BLaER1 (cell line): ENCODE measurements at regions not wholly inside any gene's neighbourhood (a gene's known extent, or its start where the extent isn't known, plus 50 kb on each side); places are given as distances from the start of the nearest gene placed in this dataset.

Experiments
- H3K27ac ChIP-seq: shearing (Covaris generic); formaldehyde crosslinking; 2 replicates; pipeline ENCODE4 v1.8.1; 2022
- H3K27me3 ChIP-seq: shearing (Covaris generic); formaldehyde crosslinking; 2 replicates; pipeline ENCODE4 v1.8.1; 2022
- H3K36me3 ChIP-seq: shearing (Covaris generic); formaldehyde crosslinking; 2 replicates; pipeline ENCODE4 v1.8.1; 2022
- H3K4me1 ChIP-seq: shearing (Covaris generic); formaldehyde crosslinking; 2 replicates; pipeline ENCODE4 v1.8.1; 2022
- H3K4me2 ChIP-seq: shearing (Covaris generic); formaldehyde crosslinking; 2 replicates; pipeline ENCODE4 v1.8.1; 2022
- H3K4me3 ChIP-seq: shearing (Covaris generic); formaldehyde crosslinking; 2 replicates; pipeline ENCODE4 v1.8.1; 2022
- H3K9ac ChIP-seq: shearing (Covaris generic); formaldehyde crosslinking; 2 replicates; pipeline ENCODE4 v1.8.1; 2022
- H3K9me3 ChIP-seq: shearing (Covaris generic); formaldehyde crosslinking; 2 replicates; pipeline ENCODE4 v1.8.1; 2022
- H4K20me1 ChIP-seq: shearing (Covaris generic); formaldehyde crosslinking; 2 replicates; pipeline ENCODE4 v1.8.1; 2022
- Cebpa-rat ChIP-seq: shearing (Covaris generic); IDR thresholded peaks from 2 replicates; pipeline ENCODE4 v1.8.1; 2022

DNA sequence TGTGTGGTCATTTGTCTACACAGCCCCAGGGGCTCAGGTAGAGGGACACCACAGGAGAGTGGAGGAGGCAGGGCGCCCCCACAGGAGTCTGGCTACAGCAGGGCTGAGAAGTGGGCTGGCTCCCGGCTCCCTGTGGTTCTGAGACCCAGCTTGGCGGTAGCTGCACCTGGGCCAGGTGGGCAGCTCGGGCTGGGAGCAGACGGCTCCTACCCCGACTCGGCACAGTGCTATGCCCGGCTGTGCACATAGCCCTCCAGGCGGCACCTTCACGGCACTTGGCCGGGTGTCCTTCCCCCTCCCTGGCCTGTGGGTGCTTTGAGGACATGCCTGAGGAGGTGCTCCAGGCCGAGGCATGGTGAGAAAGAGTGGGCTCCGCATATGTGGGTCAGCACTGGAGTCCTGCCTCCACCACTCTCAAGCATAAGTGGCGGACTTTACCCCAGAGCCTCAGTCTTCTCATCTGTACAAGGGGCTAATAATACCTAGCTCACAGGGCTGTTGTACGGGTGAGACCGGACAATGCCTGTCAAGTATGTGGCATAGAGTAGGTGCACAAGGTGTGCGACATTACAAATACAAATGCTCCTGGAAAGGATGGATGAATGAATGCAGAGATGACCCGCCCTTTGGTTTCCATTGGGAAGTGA, 50.1 kb upstream of the JPH3 start:
- Histone ChIP-seq H4K20me1 (peaks cover 11% of the 10 kb centered on the region), H3K9me3 (0 out of 2 replicates have a peak, but pooled peaks cover under 1% of the 10 kb centered on the region), H3K9ac (no peak overlapping the region), H3K4me3 (no peak overlapping the region), H3K27ac (no peak overlapping the region), H3K36me3 (no peaks in the 10 kb centered on the region), H3K4me2 (no peak overlapping the region), H3K4me1 (peaks cover 15% of the 10 kb centered on the region), H3K27me3 (no peaks in the 10 kb centered on the region)
- TF ChIP-seq Cebpa-rat = no peak

DNA sequence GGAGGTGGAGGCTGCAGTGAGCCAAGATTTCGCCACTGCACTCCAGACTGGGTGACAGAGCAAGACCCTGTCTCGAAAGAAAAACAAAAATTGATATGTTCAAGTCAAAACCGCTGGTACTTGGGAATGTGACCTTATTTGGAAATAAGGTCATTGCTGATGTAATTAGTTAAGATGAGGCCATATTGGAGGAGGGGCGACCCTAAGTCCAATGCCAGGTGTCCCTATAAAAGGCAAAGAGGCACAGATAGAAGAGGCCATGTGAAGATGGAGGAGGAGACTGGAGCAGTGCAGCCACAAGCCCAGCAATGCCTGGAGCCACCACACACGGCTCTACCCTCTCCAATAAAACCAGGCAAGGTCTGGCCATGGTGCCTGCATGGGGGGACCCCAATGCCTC, 50.8 kb upstream of the JPH3 start:
- H3K27me3 ChIP-seq = no peaks in the 10 kb centered on the region
- H3K27ac ChIP-seq = no peak overlapping the region
- H3K4me3 ChIP-seq = no peak overlapping the region
- TF ChIP-seq Cebpa-rat = no peak
- peaks cover 7% of the 10 kb centered on the region for H3K9me3 ChIP-seq
- no peak overlapping the region for H3K4me2 ChIP-seq
- H3K36me3 ChIP-seq = no peaks in the 10 kb centered on the region
- peaks cover 4% of the 10 kb centered on the region for H4K20me1 ChIP-seq
- peaks cover 8% of the 10 kb centered on the region for H3K4me1 ChIP-seq
- H3K9ac ChIP-seq = no peak overlapping the region

DNA sequence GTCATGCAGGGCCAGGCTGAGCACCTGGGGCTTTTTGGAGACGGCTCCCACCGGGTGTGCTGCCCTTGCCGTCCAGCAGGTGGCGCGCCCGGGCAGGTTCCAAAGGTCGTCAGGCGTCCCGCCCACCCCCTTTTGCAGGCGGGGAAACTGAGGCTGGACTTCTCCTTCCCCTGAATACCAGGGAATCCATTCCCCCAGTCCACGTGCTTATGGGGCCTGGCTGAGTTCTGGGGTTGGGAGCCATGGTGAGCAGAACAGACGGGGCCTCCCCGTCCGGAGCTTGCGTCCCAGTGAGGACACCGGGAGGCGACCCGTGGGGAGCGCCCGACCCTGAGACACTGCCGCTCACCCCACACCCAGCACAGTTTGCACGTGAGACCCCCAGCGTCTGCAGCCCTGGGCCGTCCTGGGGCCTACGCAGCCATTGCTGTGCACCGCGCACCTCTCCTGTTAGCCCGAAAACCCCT, 51.8 kb upstream of the JPH3 start:
- H3K27me3 ChIP-seq = no peaks in the 10 kb centered on the region

DNA sequence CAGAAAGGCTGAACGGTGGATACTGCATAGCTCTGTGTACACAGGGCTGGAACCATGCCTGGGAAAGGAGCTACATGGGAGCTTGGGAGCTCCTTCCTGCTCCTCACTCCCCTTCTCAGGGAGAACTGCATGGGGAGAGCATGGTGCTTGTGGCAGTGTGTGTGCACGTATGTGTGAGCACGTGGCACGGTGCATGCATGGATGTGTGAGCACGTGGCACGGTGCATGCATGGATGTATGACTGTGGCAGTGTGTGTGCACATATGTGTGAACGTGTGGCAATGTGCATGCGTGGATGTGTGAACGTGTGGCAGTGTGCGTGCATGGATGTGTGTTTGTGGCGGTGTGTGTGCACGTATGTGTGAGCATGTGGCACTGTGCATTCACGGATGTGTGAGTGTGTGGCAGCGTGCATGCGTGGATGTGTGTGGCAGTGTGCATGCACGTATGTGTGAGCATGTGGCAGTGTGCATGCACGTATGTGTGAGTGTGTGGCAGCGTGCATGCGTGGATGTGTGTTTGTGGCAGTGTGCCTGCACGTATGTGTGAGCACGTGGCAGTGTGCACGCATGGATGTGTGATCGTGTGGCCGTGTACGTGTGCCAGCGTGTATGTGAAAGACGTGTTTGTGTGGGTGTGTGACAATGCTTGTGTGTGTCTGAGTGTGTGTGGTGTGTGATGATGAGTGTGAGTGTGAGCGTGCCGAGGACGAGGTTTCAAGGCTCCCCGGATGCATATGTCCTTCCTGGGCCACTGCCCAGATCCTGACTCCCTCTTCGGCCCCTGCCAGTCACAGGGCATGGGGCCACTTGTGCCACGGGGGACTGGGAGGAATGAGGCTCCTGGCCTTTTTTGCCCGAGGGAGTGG, 52.4 kb upstream of the JPH3 start:
- Histone ChIP-seq H4K20me1 (no peaks in the 10 kb centered on the region), H3K9me3 (peaks cover 23% of the 10 kb centered on the region), H3K4me3 (no peak overlapping the region), H3K4me2 (no peak overlapping the region), H3K36me3 (peaks cover 4% of the 10 kb centered on the region; the same call in 1 of the 2 replicates), H3K4me1 (peaks cover 4% of the 10 kb centered on the region), H3K27me3 (no peaks in the 10 kb centered on the region), H3K27ac (no peak overlapping the region), H3K9ac (no peak overlapping the region)
- TF ChIP-seq Cebpa-rat = no peak

More for the DNA sequence above, 51.8 kb upstream of the JPH3 start:
- H3K9ac ChIP-seq = no peak overlapping the region
- TF ChIP-seq Cebpa-rat = no peak
- peaks cover 17% of the 10 kb centered on the region for H3K9me3 ChIP-seq
- H3K4me2 ChIP-seq = no peak overlapping the region
- no peaks in the 10 kb centered on the region; the same call in 1 of the 2 replicates for H3K4me1 ChIP-seq
- no peak overlapping the region for H3K4me3 ChIP-seq
- H3K27ac ChIP-seq = no peak overlapping the region
- no peaks in the 10 kb centered on the region for H4K20me1 ChIP-seq
- peaks cover 4% of the 10 kb centered on the region; the same call in 1 of the 2 replicates for H3K36me3 ChIP-seq

DNA sequence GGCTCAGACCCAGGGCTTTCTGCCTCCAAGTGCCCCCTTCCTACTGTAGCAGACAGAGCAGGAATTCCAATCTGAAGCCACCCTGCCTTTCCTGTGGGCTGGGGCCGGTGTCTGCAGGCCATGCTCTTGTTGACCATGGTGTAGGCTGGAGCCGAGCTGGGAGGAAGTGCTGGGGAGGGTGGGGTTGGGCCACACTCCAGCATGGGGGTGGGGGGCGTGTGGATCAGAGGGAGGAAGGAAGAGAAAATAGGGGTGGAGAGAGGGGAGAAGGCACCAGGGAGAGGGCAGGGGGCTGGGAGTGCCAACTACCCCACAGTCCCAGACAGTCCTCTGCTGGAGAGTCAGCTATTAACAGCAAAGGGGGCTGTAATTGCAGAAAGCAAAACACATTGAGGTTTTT, 54.3 kb upstream of the JPH3 start:
- no peak for TF ChIP-seq Cebpa-rat
- H3K27me3 ChIP-seq = no peaks in the 10 kb centered on the region
- H3K4me3 ChIP-seq = no peak overlapping the region
- peaks cover 4% of the 10 kb centered on the region; the same call in 1 of the 2 replicates for H3K36me3 ChIP-seq
- H3K27ac ChIP-seq = no peak overlapping the region
- peaks cover 28% of the 10 kb centered on the region for H3K9me3 ChIP-seq
- H3K4me2 ChIP-seq = no peak overlapping the region
- peaks cover 22% of the 10 kb centered on the region for H3K4me1 ChIP-seq
- no peaks in the 10 kb centered on the region for H4K20me1 ChIP-seq
- H3K9ac ChIP-seq = no peak overlapping the region

DNA sequence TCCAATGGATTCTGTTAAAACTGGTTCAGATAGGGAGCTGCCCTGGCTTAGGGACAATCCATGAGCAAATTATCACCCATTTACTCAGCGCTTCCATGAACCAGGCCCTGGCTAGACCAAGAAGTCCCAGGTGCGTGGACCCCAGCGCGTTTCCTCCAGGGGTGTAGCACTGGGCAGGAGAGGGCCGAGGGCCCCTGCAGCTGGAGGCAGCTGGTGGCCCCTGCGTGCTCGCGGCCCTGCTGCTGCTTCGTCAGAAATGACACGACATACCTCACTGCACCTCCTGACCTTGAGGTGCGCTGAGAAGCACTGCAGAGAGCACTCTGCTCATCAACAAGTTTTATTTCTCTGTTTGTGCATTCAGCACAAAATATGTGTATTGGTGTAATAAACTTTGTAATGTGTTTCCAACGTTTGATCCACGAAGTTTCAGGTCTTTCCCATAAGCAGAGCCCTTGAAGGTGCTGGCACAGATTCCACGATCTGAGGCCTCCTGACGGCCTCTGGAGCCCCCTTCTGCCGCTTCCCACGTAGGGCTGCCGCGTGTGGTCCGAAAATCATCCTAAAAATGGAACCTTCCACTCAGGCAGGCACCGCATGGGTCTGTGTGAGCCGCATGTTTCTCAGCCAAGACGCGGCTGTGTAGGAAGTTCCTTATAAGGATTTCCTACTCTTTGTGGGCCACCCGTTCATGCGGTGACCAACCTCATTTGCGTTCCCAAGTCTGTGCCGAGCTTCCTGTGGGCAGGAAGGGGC, 50.8 kb upstream of the ZCCHC14 start:
- Histone ChIP-seq H3K4me2 (peak overlapping the region; percentile 88), H3K4me1 (peaks cover 53% of the 10 kb centered on the region), H3K9ac (peak overlapping the region; percentile 46; the same call in 1 of the 2 replicates), H3K27me3 (no peaks in the 10 kb centered on the region), H3K36me3 (peaks cover 4% of the 10 kb centered on the region; the same call in 1 of the 2 replicates), H4K20me1 (no peaks in the 10 kb centered on the region), H3K27ac (peak overlapping the region; percentile 50), H3K9me3 (peaks cover 28% of the 10 kb centered on the region), H3K4me3 (0 out of 2 replicates have a peak overlapping the region, but pooled peaks have one; percentile 9)
- TF ChIP-seq Cebpa-rat = no peak

DNA sequence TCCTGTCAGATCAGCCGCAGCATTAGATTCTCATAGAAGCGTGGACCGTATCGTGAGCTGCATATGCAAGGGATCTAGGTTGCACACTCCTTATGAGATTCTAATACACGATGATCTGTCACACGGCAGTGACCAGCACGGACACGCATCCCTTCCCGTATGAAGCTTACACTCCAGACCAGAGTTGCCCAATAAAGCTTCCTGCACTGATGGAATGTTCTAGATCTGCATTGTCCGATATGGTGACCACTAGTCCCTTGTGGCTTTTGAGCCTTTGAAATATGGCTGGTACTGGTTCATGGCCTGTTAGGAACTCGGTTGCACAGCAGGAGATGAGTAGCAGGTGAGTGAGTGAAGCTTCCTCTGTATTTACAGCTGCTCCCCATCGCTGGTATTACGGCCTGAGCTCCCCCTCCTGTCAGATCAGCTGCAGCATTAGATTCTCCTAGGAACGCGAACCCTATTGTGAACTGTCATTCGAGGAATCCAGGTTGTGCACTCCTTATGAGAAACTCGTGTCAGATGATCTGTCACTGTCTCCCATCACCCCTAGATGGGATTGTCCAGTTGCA, 49.8 kb upstream of the ZCCHC14 start:
- Histone ChIP-seq H3K27ac (no peak overlapping the region), H3K4me2 (peak overlapping the region; percentile 88)
- no peak for TF ChIP-seq Cebpa-rat

More for the DNA sequence above, 49.8 kb upstream of the ZCCHC14 start:
- Histone ChIP-seq H3K9ac (no peak overlapping the region), H3K4me1 (peaks cover 53% of the 10 kb centered on the region), H3K27me3 (no peaks in the 10 kb centered on the region), H4K20me1 (no peaks in the 10 kb centered on the region), H3K4me3 (no peak overlapping the region), H3K36me3 (peaks cover 4% of the 10 kb centered on the region; the same call in 1 of the 2 replicates), H3K9me3 (peaks cover 28% of the 10 kb centered on the region)
